WTC11 (cell line): ENCODE measurements at regions not wholly inside any gene's neighbourhood (a gene's known extent, or its start where the extent isn't known, plus 50 kb on each side); places are given as distances from the start of the nearest gene placed in this dataset.
"Not testable (repeated sequence)": the region's sequence is repeated elsewhere in the genome, so short reads cannot be mapped to it uniquely, and the experiment has no call there.

Source experiments
- ATAC-seq: fragments of 200-7000 bp; cut with Tn5 transposase; 2 replicates; pipeline ENCODE4 v1.10.0; 2021; ENCODE audit warnings: mild to moderate bottlenecking, moderate library complexity
- CTCF ChIA-PET: fragments of 300-600 bp; sonication (Branson Sonifier 250); formaldehyde crosslinking; loops from one replicate; lab custom pipeline; 2021; ENCODE audit warnings: antibody characterized with exemption; lab: Charles Lee
- POLR2A ChIA-PET: fragments of 350-600 bp; sonication (Branson Sonifier 250); formaldehyde crosslinking; loops from one replicate; lab custom pipeline; 2021; ENCODE audit warnings: antibody characterized with exemption; lab: Charles Lee
- DNase-seq: peaks from one replicate; pipeline ENCODE4 v3.0.0; 2021; ENCODE audit warnings: low spot score
- H3K27ac Mint-ChIP-seq: 2 replicates; pipeline ENCODE4 v1.8.0; 2021; ENCODE audit warnings: mixed read lengths
- H3K27me3 Mint-ChIP-seq: 2 replicates; pipeline ENCODE4 v1.8.0; 2021; ENCODE audit warnings: low read depth, mild to moderate bottlenecking, moderate library complexity, mixed read lengths
- H3K36me3 Mint-ChIP-seq: 2 replicates; pipeline ENCODE4 v1.8.0; 2021; ENCODE audit warnings: mixed read lengths
- H3K4me1 Mint-ChIP-seq: 2 replicates; pipeline ENCODE4 v1.8.0; 2022; ENCODE audit warnings: mixed read lengths
- H3K4me3 Mint-ChIP-seq: 2 replicates; pipeline ENCODE4 v1.8.0; 2021; ENCODE audit warnings: mild to moderate bottlenecking, moderate library complexity, mixed read lengths
- H3K9me3 Mint-ChIP-seq: 2 replicates; pipeline ENCODE4 v1.8.0; 2021; ENCODE audit warnings: mixed read lengths
- ARID4B ChIP-seq: sonication (generic); formaldehyde crosslinking; IDR thresholded peaks from 2 replicates; pipeline ENCODE4 v1.8.0; 2023; ENCODE audit warnings: missing genetic modification reagents, mild to moderate bottlenecking, borderline replicate concordance
- ERG ChIP-seq: fragments of 250-450 bp; sonication (Bioruptor Pico); IDR thresholded peaks from 2 replicates; pipeline ENCODE4 v1.8.0; 2021; ENCODE audit warnings: mild to moderate bottlenecking
- FOXJ3 ChIP-seq: sonication (generic); formaldehyde crosslinking; IDR thresholded peaks from 2 replicates; pipeline ENCODE4 v1.9.0; 2021; ENCODE audit warnings: missing genetic modification reagents, mild to moderate bottlenecking, borderline replicate concordance
- GABPB1 ChIP-seq: sonication (generic); formaldehyde crosslinking; IDR thresholded peaks from 2 replicates; pipeline ENCODE4 v1.8.1; 2023; ENCODE audit warnings: mild to moderate bottlenecking, missing genetic modification reagents
- HMGA2 ChIP-seq: fragments of 250-450 bp; sonication (Bioruptor Pico); IDR thresholded peaks from 2 replicates; pipeline ENCODE4 v1.4.0; 2021; ENCODE audit warnings: mild to moderate bottlenecking, moderate library complexity
- KAT7 ChIP-seq: sonication (generic); formaldehyde crosslinking; IDR thresholded peaks from 2 replicates; pipeline ENCODE4 v1.8.1; 2023; ENCODE audit warnings: missing genetic modification reagents, mild to moderate bottlenecking, borderline replicate concordance
- PRRX2 ChIP-seq: fragments of 250-450 bp; sonication (Bioruptor Pico); IDR thresholded peaks from 2 replicates; pipeline ENCODE4 v1.8.0; 2021; ENCODE audit warnings: mild to moderate bottlenecking
- TEAD4 ChIP-seq: sonication (generic); formaldehyde crosslinking; IDR thresholded peaks from 2 replicates; pipeline ENCODE4 v1.8.0; 2022; ENCODE audit warnings: mild to moderate bottlenecking, missing genetic modification reagents
- USF1 ChIP-seq: sonication (generic); formaldehyde crosslinking; IDR thresholded peaks from 2 replicates; pipeline ENCODE4 v1.8.0; 2022; ENCODE audit warnings: mild to moderate bottlenecking, missing genetic modification reagents
- ZNF138 ChIP-seq: sonication (generic); formaldehyde crosslinking; conservative IDR thresholded peaks from 2 replicates; pipeline ENCODE4 v1.8.1; 2022; ENCODE audit warnings: mild to moderate bottlenecking, moderate library complexity, missing genetic modification reagents
- ZNF317 ChIP-seq: sonication (generic); formaldehyde crosslinking; IDR thresholded peaks from 2 replicates; pipeline ENCODE4 v1.8.1; 2023; ENCODE audit warnings: low read depth, mild to moderate bottlenecking, moderate library complexity, missing genetic modification reagents, borderline replicate concordance

- peaks cover 46% of the 10 kb centered on the region for H3K9me3 Mint-ChIP-seq
- H3K36me3 Mint-ChIP-seq, result peaks cover 40% of the 10 kb centered on the region
- no peak overlapping the region for H3K27ac Mint-ChIP-seq
- ATAC-seq, result no peak
- H3K4me1 Mint-ChIP-seq, result no peaks in the 10 kb centered on the region
- TF ChIP-seq ZNF317 (CRISPR knock-in tag) (no peak), ARID4B (no peak), ZNF138 (CRISPR knock-in tag) (no peak)
- TF ChIP-seq, all 79 proteins: peak for 0
- Mint-ChIP-seq H3K4me3 (no peak overlapping the region), H3K27me3 (peaks cover 19% of the 10 kb centered on the region)
- POLR2A ChIA-PET, result no interaction called here
- DNase-seq, result no peak
- CTCF ChIA-PET, result no interaction called here
These were observed 595.6 kb downstream of the TP53TG3F start for GRCh38 chr16:34054969-34055368.

GRCh38 chr16:34062620-34063253 lies 603.3 kb downstream of the TP53TG3F start:
- CTCF ChIA-PET, H3K27ac Mint-ChIP-seq, H3K4me1 Mint-ChIP-seq, POLR2A ChIA-PET, ATAC-seq, DNase-seq, H3K4me3 Mint-ChIP-seq: not testable (repeated sequence)
- Mint-ChIP-seq H3K9me3 (peaks cover 62% of the 10 kb centered on the region), H3K36me3 (peaks cover 62% of the 10 kb centered on the region), H3K27me3 (peaks cover 39% of the 10 kb centered on the region)

- POLR2A ChIA-PET, H3K4me3 Mint-ChIP-seq, H3K27ac Mint-ChIP-seq, ATAC-seq, H3K4me1 Mint-ChIP-seq, CTCF ChIA-PET, DNase-seq: not testable (repeated sequence)
- H3K9me3 Mint-ChIP-seq, result peaks cover 64% of the 10 kb centered on the region
- peaks cover 68% of the 10 kb centered on the region for H3K36me3 Mint-ChIP-seq
- H3K27me3 Mint-ChIP-seq, result peaks cover 45% of the 10 kb centered on the region
These were observed 604.2 kb downstream of the TP53TG3F start for GRCh38 chr16:34063498-34064157.

- Mint-ChIP-seq H3K27me3 (peaks cover 50% of the 10 kb centered on the region), H3K9me3 (peaks cover 68% of the 10 kb centered on the region), H3K36me3 (peaks cover 75% of the 10 kb centered on the region)
- H3K4me3 Mint-ChIP-seq, ATAC-seq, POLR2A ChIA-PET, H3K4me1 Mint-ChIP-seq, DNase-seq, H3K27ac Mint-ChIP-seq, CTCF ChIA-PET: not testable (repeated sequence)
These were observed 605.2 kb downstream of the TP53TG3F start for GRCh38 chr16:34064602-34065001.

GRCh38 chr16:34069731-34070130 lies 610.3 kb downstream of the TP53TG3F start:
- H3K27ac Mint-ChIP-seq, H3K4me3 Mint-ChIP-seq, ATAC-seq, DNase-seq, H3K4me1 Mint-ChIP-seq, POLR2A ChIA-PET, CTCF ChIA-PET: not testable (repeated sequence)
- Mint-ChIP-seq H3K36me3 (peaks cover 45% of the 10 kb centered on the region), H3K9me3 (peaks cover 39% of the 10 kb centered on the region), H3K27me3 (peaks cover 29% of the 10 kb centered on the region)

- H3K27ac Mint-ChIP-seq, result no peak overlapping the region
- CTCF ChIA-PET, result no interaction called here
- ATAC-seq (no peak), DNase-seq (no peak)
- peaks cover 98% of the 10 kb centered on the region for H3K9me3 Mint-ChIP-seq
- no peaks in the 10 kb centered on the region for H3K4me1 Mint-ChIP-seq
- POLR2A ChIA-PET, result no interaction called here
- H3K4me3 Mint-ChIP-seq, result no peak overlapping the region
- peaks cover 67% of the 10 kb centered on the region for H3K27me3 Mint-ChIP-seq
- peaks cover 99% of the 10 kb centered on the region for H3K36me3 Mint-ChIP-seq
- TF ChIP-seq KAT7 (CRISPR knock-in tag) (no peak), ERG (no peak), USF1 (CRISPR knock-in tag) (no peak), FOXJ3 (CRISPR knock-in tag) (no peak), HMGA2 (CRISPR knock-in tag) (no peak), ZNF138 (CRISPR knock-in tag) (no peak), TEAD4 (CRISPR knock-in tag) (no peak), GABPB1 (CRISPR knock-in tag) (no peak), PRRX2 (CRISPR knock-in tag) (no peak)
These were observed 619.3 kb downstream of the TP53TG3F start for GRCh38 chr16:34078691-34079090.
